Thyroid gland (tissue), 4 donors: ENCODE measurements at regions not wholly inside any gene's neighbourhood (a gene's known extent, or its start where the extent isn't known, plus 50 kb on each side); places are given as distances from the start of the nearest gene placed in this dataset.

Experiments
- DNase-seq, 2 donors: peaks; one replicate each; pipeline ENCODE4 v3.0.0-alpha.2; 2019
- H3K27ac ChIP-seq, 3 donors: fragments of 200-600 bp; sonication (generic); 1 replicate in 2 of 3; 2 replicates in 1 of 3; pipeline ENCODE4 v1.5.1; 2016 to 2019; ENCODE audit warnings: mild to moderate bottlenecking in 1 of 3, moderate library complexity in 1 of 3
- H3K27me3 ChIP-seq: fragments of 200-600 bp; sonication (generic); one replicate; pipeline ENCODE4 v1.5.1; 2019
- H3K36me3 ChIP-seq, 2 donors: fragments of 200-600 bp; sonication (generic); one replicate each; pipeline ENCODE4 v1.5.1; 2016 to 2019
- H3K4me1 ChIP-seq, 2 donors: fragments of 200-600 bp; sonication (generic); one replicate each; pipeline ENCODE4 v1.5.1; 2017 to 2019
- H3K4me3 ChIP-seq, 3 donors: fragments of 200-600 bp; sonication (generic); replicated peaks in 1 of 3; 1 replicate in 2 of 3; 2 replicates in 1 of 3; pipeline ENCODE4 v1.5.1; 2016; ENCODE audit warnings: mild to moderate bottlenecking in 1 of 3
- H3K9me3 ChIP-seq: fragments of 200-600 bp; sonication (generic); one replicate; pipeline ENCODE4 v1.5.1; 2017
- POLR2A ChIP-seq, 2 donors: fragments of 450-650 bp; IDR thresholded peaks; one replicate each; pipeline ENCODE4 v1.6.1; 2017; ENCODE audit warnings: antibody characterized with exemption in 2 of 2, mild to moderate bottlenecking in 2 of 2, moderate library complexity in 1 of 2
- WGBS, 2 donors: methylation state at CpG; one replicate each; pipeline ENCODE4 v1.1.5; 2017; 5-methylcytosine and 5-hydroxymethylcytosine counted together
- intact Hi-C: fragments of 100-400 bp; cut with DNase I; formaldehyde crosslinking; loops from one replicate; pipeline ENCODE4 v1.15.1; 2023
- TF ChIP-seq, protein P1 (sequence below), 6 experiments: fragments of 200-600 bp in 3 of 6; fragments of 450-650 bp in 3 of 6; sonication (generic) in 3 of 6; IDR thresholded peaks; one replicate each; pipeline ENCODE4 v1.5.1; 2016 to 2019; ENCODE audit warnings: antibody characterized with exemption in 6 of 6, mild to moderate bottlenecking in 2 of 6, inconsistent platforms in 1 of 6, moderate library complexity in 1 of 6

DNA sequence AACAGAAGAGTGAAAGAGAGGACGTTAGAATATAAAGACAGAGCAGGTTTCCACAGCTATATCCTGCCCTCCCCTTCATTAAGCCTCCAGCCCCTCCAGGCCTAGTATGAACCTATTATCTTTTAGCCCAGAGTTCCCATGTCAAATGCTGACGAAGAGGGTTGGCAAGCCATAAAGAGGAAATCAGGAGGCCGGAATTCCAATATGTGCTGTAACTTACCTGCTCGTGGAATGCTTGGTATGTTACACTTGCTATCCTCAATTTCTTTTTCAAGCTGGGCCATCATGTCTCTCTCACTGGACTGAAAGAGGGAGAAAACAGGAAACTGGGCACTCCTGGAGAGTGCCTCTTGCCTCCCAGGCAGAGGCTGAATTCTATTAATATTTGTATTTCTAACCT, 264.1 kb downstream of the TRIB2 start:
- H3K27ac ChIP-seq, result no peak overlapping the region
- TF ChIP-seq, protein P1, sequence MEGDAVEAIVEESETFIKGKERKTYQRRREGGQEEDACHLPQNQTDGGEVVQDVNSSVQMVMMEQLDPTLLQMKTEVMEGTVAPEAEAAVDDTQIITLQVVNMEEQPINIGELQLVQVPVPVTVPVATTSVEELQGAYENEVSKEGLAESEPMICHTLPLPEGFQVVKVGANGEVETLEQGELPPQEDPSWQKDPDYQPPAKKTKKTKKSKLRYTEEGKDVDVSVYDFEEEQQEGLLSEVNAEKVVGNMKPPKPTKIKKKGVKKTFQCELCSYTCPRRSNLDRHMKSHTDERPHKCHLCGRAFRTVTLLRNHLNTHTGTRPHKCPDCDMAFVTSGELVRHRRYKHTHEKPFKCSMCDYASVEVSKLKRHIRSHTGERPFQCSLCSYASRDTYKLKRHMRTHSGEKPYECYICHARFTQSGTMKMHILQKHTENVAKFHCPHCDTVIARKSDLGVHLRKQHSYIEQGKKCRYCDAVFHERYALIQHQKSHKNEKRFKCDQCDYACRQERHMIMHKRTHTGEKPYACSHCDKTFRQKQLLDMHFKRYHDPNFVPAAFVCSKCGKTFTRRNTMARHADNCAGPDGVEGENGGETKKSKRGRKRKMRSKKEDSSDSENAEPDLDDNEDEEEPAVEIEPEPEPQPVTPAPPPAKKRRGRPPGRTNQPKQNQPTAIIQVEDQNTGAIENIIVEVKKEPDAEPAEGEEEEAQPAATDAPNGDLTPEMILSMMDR (IDR thresholded peaks at IDR 0.05), result no peak
- DNase-seq, result peak in 1 of 2 donors; percentile 4
- no peaks in the 10 kb centered on the region for H3K36me3 ChIP-seq
- no peaks in the 10 kb centered on the region for H3K9me3 ChIP-seq
- no peak overlapping the region for H3K4me3 ChIP-seq
- intact Hi-C loops, result no loop called here
- WGBS, 2 donors, result 65 to 75% methylated on average over 4 of the region's 4 CpGs
- H3K4me1 ChIP-seq, result no peaks in the 10 kb centered on the region
- no peaks in the 10 kb centered on the region for H3K27me3 ChIP-seq

DNA sequence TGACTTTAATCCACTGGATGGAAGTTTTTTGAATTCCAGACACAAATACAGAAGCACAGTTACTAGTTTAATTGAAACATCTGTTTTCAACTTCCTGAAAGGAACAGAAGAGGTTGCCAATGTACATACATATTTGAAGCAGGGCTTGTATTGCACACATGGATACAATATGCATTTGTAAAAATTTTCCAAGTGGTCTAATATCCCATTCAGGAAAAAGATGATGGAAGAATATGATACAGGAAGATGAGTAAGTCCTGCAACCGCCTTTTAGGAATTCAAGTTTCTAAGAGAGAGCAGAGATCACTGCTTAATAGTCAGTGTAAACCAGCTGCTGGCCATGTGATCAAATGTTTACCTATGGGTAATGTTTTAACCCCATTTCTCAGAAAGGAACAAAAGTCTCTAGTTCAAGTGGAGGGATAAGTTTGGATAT, 265.4 kb downstream of the TRIB2 start:
- H3K4me3 ChIP-seq, result no peak overlapping the region
- no peak overlapping the region for H3K27ac ChIP-seq

DNA sequence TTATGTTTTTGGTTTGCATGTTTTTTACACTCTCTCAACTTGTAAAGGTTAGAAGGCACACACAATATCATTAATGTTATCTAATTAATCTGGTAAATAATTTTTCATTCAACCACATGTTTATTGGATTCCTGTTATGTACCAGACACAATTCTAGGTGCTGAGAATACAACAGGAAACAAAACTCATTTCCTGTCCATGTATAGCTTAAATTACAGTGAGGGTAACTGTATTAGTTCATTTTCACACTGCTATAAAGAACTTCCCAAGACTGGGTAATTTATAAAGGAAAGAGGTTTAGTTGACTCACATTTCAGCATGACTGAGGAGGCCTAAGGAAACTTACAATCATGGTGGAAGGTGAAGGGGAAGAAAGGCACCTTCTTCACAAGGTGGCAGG, 270.5 kb downstream of the TRIB2 start:
- TF ChIP-seq, protein P1 (IDR thresholded peaks at IDR 0.05), result no peak
- no peak for TF ChIP-seq POLR2A (IDR thresholded peaks at IDR 0.05)
- intact Hi-C loops, result no loop called here
- no peak for DNase-seq

More for the DNA sequence above, 265.4 kb downstream of the TRIB2 start:
- H3K4me1 ChIP-seq, result no peaks in the 10 kb centered on the region
- H3K9me3 ChIP-seq, result no peaks in the 10 kb centered on the region
- intact Hi-C loops, result no loop called here
- DNase-seq, result no peak
- WGBS, 2 donors, result 78 to 87% methylated on average over 1 of the region's 1 CpG
- TF ChIP-seq POLR2A (IDR thresholded peaks at IDR 0.05), result no peak
- TF ChIP-seq, protein P1 (IDR thresholded peaks at IDR 0.05), result no peak
- H3K27me3 ChIP-seq, result no peaks in the 10 kb centered on the region
- H3K36me3 ChIP-seq, result no peaks in the 10 kb centered on the region

DNA sequence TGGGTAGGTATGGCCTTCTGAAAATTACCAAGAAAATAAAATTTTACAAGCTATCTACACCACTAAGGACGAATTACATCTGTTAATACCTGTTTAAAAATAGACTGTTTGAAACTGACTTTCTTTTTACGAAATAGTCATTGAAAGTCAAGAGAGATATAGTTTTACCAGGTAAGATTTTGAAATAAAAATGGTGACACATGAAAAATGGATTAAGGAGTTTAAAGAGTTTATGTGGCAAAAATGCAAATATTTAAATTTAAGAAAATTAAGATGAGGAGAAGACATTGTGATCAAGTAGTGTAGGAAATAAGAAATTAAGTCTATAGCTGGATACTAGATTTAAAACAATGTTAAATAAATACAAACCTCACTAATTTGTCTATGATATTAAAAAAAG, 271.5 kb downstream of the TRIB2 start:
- Histone ChIP-seq H3K36me3 (no peaks in the 10 kb centered on the region), H3K27ac (no peak overlapping the region), H3K9me3 (no peaks in the 10 kb centered on the region), H3K4me3 (no peak overlapping the region), H3K4me1 (no peaks in the 10 kb centered on the region), H3K27me3 (no peaks in the 10 kb centered on the region)
- intact Hi-C loops, result no loop called here
- 90 to 91% methylated on average over 2 of the region's 2 CpGs for WGBS, 2 donors
- TF ChIP-seq, protein P1 (IDR thresholded peaks at IDR 0.05), result no peak
- TF ChIP-seq POLR2A (IDR thresholded peaks at IDR 0.05), result no peak
- DNase-seq, result no peak

More for the DNA sequence above, 270.5 kb downstream of the TRIB2 start:
- H3K9me3 ChIP-seq, result no peaks in the 10 kb centered on the region
- H3K4me1 ChIP-seq, result no peaks in the 10 kb centered on the region
- H3K4me3 ChIP-seq, result no peak overlapping the region
- no peak overlapping the region for H3K27ac ChIP-seq
- no peaks in the 10 kb centered on the region for H3K36me3 ChIP-seq
- no peaks in the 10 kb centered on the region for H3K27me3 ChIP-seq

DNA sequence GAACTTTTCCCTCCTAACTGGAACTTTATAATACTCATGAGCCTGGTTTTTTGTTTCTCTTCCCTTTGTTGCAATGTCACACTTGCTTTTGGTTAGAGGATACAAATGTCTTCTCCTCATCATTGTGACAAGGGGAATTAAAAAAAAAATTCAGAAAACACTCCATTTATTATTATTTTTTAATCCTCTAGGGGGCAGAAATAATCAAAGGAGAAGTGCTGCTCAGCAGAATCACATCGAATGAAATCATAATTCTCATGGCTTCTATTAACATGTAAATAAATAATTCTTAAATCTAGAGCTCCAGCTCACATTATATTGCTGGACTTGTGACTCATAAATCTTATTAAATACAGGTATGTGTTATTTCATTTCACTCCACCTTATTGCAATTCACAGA, 273.8 kb downstream of the TRIB2 start:
- 44 to 48% methylated on average over 1 of the region's 1 CpG for whole genome bisulfite sequencing, 2 donors
- Histone ChIP-seq H3K4me3 (no peak overlapping the region), H3K27ac (no peak overlapping the region)

More for the DNA sequence above, 273.8 kb downstream of the TRIB2 start:
- DNase-seq, result no peak
- no peaks in the 10 kb centered on the region for H3K9me3 ChIP-seq
- no peak for TF ChIP-seq POLR2A (IDR thresholded peaks at IDR 0.05)
- TF ChIP-seq, protein P1 (IDR thresholded peaks at IDR 0.05), result peak in 1 of 6 experiments; percentile 19
- intact Hi-C loops, result no loop called here
- no peaks in the 10 kb centered on the region for H3K4me1 ChIP-seq
- no peaks in the 10 kb centered on the region for H3K27me3 ChIP-seq
- H3K36me3 ChIP-seq, result no peaks in the 10 kb centered on the region
